Sigmoid colon (tissue), 6 donors: ENCODE measurements at regions not wholly inside any gene's neighbourhood (a gene's known extent, or its start where the extent isn't known, plus 50 kb on each side); places are given as distances from the start of the nearest gene placed in this dataset.

Experiments
- DNase-seq: peaks from one replicate; pipeline ENCODE4 v3.0.0-alpha.2; 2019
- H3K27ac ChIP-seq, 4 donors: fragments of 200-600 bp; sonication (generic); one replicate each; pipeline ENCODE4 v1.5.1; 2016 to 2019; ENCODE audit warnings: mild to moderate bottlenecking in 1 of 4
- H3K27me3 ChIP-seq, 3 donors: fragments of 200-600 bp; sonication (generic); one replicate each; pipeline ENCODE4 v1.5.1; 2019; ENCODE audit warnings: mild to moderate bottlenecking in 1 of 3
- H3K36me3 ChIP-seq, 4 donors: fragments of 200-600 bp; sonication (generic); one replicate each; pipeline ENCODE4 v1.5.1; 2016 to 2019
- H3K4me1 ChIP-seq, 4 donors: fragments of 200-600 bp; sonication (generic); one replicate each; pipeline ENCODE4 v1.5.1; 2017 to 2019
- H3K4me3 ChIP-seq, 4 donors: fragments of 200-600 bp; sonication (generic); one replicate each; pipeline ENCODE4 v1.5.1; 2017 to 2019; ENCODE audit warnings: mild to moderate bottlenecking in 2 of 4, moderate library complexity in 1 of 4
- H3K9me3 ChIP-seq, 4 donors: fragments of 200-600 bp in 3 of 4; sonication (generic) in 3 of 4; one replicate each; pipeline versions ENCODE4 v1.5.1 to v1.6.1; 2013 to 2019
- CTCF ChIP-seq, 4 experiments: fragments of 450-650 bp in 3 of 4; fragments of 200-600 bp in 1 of 4; IDR thresholded peaks; one replicate each; pipeline ENCODE4 v1.5.1; 2016 to 2019; ENCODE audit warnings: antibody characterized with exemption in 4 of 4, mild to moderate bottlenecking in 3 of 4, moderate library complexity in 2 of 4
- EP300 ChIP-seq, 4 donors: sonication (generic); formaldehyde crosslinking; IDR thresholded peaks; one replicate each; pipeline ENCODE4 v1.6.1; 2017; ENCODE audit warnings: antibody characterized with exemption in 4 of 4
- POLR2A ChIP-seq, 2 donors: fragments of 450-650 bp; IDR thresholded peaks; one replicate each; pipeline ENCODE4 v1.6.1; 2016; ENCODE audit warnings: antibody characterized with exemption in 2 of 2, mild to moderate bottlenecking in 2 of 2, moderate library complexity in 2 of 2
- POLR2AphosphoS5 ChIP-seq, 4 donors: sonication (generic); formaldehyde crosslinking; IDR thresholded peaks; one replicate each; pipeline ENCODE4 v1.6.1; 2017; ENCODE audit warnings: antibody characterized with exemption in 4 of 4
- WGBS, 2 donors: extraction: QIAGEN DNeasy Blood & Tissue Kit; methylation state at CpG; one replicate each; pipeline ENCODE4 v1.1.7; 2013; 5-methylcytosine and 5-hydroxymethylcytosine counted together
- intact Hi-C: fragments of 100-400 bp; cut with DNase I; formaldehyde crosslinking; loops from one replicate; pipeline ENCODE4 v1.15.1; 2023
- donor health status: healthy with polysubstance abuse.
- donor health status: healthy.

GRCh38 chr2:150700666-150701580 lies 213.5 kb upstream of the RND3 start:
- WGBS, 2 donors = 87 to 88% methylated on average over 5 of the region's 5 CpGs
- no peak overlapping the region for H3K27ac ChIP-seq
- no peaks in the 10 kb centered on the region for H3K36me3 ChIP-seq
- TF ChIP-seq POLR2AphosphoS5 (IDR thresholded peaks at IDR 0.05) = no peak
- no peak for TF ChIP-seq POLR2A (IDR thresholded peaks at IDR 0.05)
- TF ChIP-seq CTCF (IDR thresholded peaks at IDR 0.05) = no peak
- no peak for TF ChIP-seq EP300 (IDR thresholded peaks at IDR 0.05)
- no peaks in the 10 kb centered on the region for H3K27me3 ChIP-seq
- intact Hi-C loops = no loop called here
- no peak overlapping the region for H3K4me3 ChIP-seq
- DNase-seq = no peak
- H3K4me1 ChIP-seq = no peaks in the 10 kb centered on the region
- H3K9me3 ChIP-seq = no peaks in the 10 kb centered on the region

- intact Hi-C loops = no loop called here
- Histone ChIP-seq H3K27ac (peak overlapping the region in 1 of 4 donors; percentile 2), H3K27me3 (no peaks in the 10 kb centered on the region), H3K9me3 (no peaks in the 10 kb centered on the region), H3K36me3 (no peaks in the 10 kb centered on the region), H3K4me1 (peaks cover 0 to 6% (median 0%) of the 10 kb centered on the region in 4 donors), H3K4me3 (no peak overlapping the region)
- no peak for DNase-seq
- 71 to 83% methylated on average over 1 of the region's 1 CpG for WGBS, 2 donors
- no peak for TF ChIP-seq CTCF (IDR thresholded peaks at IDR 0.05)
- TF ChIP-seq POLR2AphosphoS5 (IDR thresholded peaks at IDR 0.05) = no peak
- no peak for TF ChIP-seq POLR2A (IDR thresholded peaks at IDR 0.05)
- no peak for TF ChIP-seq EP300 (IDR thresholded peaks at IDR 0.05)
These were observed 211.8 kb upstream of the RND3 start for GRCh38 chr2:150699218-150699617.

GRCh38 chr2:150698016-150698661 lies 210.7 kb upstream of the RND3 start:
- whole genome bisulfite sequencing, 2 donors = 68 to 72% methylated on average over 2 of the region's 2 CpGs
- Histone ChIP-seq H3K27me3 (no peaks in the 10 kb centered on the region), H3K36me3 (no peaks in the 10 kb centered on the region), H3K27ac (peak overlapping the region in 1 of 4 donors; percentile 27), H3K4me1 (peaks cover 0 to 6% (median 0%) of the 10 kb centered on the region in 4 donors), H3K4me3 (no peak overlapping the region), H3K9me3 (no peaks in the 10 kb centered on the region)
- DNase-seq = no peak
- intact Hi-C loops = no loop called here
- TF ChIP-seq EP300 (IDR thresholded peaks at IDR 0.05) (no peak), POLR2AphosphoS5 (IDR thresholded peaks at IDR 0.05) (no peak), POLR2A (IDR thresholded peaks at IDR 0.05) (no peak), CTCF (IDR thresholded peaks at IDR 0.05) (no peak)

GRCh38 chr2:150697596-150697995 lies 210.1 kb upstream of the RND3 start:
- Histone ChIP-seq H3K9me3 (no peaks in the 10 kb centered on the region), H3K27ac (peak overlapping the region in 1 of 4 donors; percentile 27), H3K27me3 (no peaks in the 10 kb centered on the region), H3K4me3 (no peak overlapping the region), H3K4me1 (peaks cover 0 to 6% (median 0%) of the 10 kb centered on the region in 4 donors), H3K36me3 (no peaks in the 10 kb centered on the region)
- intact Hi-C loops = no loop called here
- no peak for TF ChIP-seq POLR2A (IDR thresholded peaks at IDR 0.05)
- TF ChIP-seq EP300 (IDR thresholded peaks at IDR 0.05) = peak in 1 of 4 donors; percentile 19
- no peak for TF ChIP-seq CTCF (IDR thresholded peaks at IDR 0.05)
- TF ChIP-seq POLR2AphosphoS5 (IDR thresholded peaks at IDR 0.05) = peak in 1 of 4 donors; percentile 36
- whole genome bisulfite sequencing, 2 donors = 74 to 80% methylated on average over 2 of the region's 2 CpGs
- no peak for DNase-seq
